ENCODE measurements at regions not wholly inside any gene's neighbourhood (a gene's known extent, or its start where the extent isn't known, plus 50 kb on each side); places are given as distances from the start of the nearest gene placed in this dataset.
"Not testable (repeated sequence)": the region's sequence is repeated elsewhere in the genome, so short reads cannot be mapped to it uniquely, and the experiment has no call there.

DNA sequence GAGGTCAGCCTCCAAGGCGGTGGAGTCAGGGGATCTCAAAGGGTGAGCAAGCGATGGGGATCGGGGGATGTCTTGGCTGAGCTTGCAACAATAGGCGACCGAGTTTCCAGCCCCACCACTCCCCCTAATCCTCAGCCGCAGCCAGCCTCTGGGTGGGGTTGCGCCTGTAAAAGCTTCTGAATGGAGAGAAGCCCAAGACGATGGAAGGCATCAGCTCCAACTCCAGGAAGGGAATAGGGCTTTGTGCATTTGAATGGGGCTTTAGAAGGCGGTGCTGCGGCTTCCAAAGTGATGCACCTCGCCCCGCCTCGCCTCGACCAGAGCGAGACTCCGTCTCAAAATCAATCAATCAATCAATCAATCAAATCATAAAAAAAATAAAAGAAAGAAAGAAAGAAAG, 1946.4 kb upstream of the DEFB115 start:
- H3K4me1 Mint-ChIP-seq (ENCODE audit: low read depth) = peaks cover 13% of the 10 kb centered on the region
- not testable (repeated sequence) for H3K36me3 Mint-ChIP-seq (ENCODE audit: low read depth); H3K27ac Mint-ChIP-seq; H3K27me3 Mint-ChIP-seq; H3K4me3 Mint-ChIP-seq
- H3K9me3 Mint-ChIP-seq = peaks cover 29% of the 10 kb centered on the region

GRCh38 chr20:29312679-29313078, 1944.8 kb upstream of the DEFB115 start:
- H3K4me3 Mint-ChIP-seq; H3K27me3 Mint-ChIP-seq; H3K36me3 Mint-ChIP-seq (ENCODE audit: low read depth); H3K27ac Mint-ChIP-seq; H3K4me1 Mint-ChIP-seq (ENCODE audit: low read depth): not testable (repeated sequence)
- peaks cover 34% of the 10 kb centered on the region for H3K9me3 Mint-ChIP-seq

- Mint-ChIP-seq H3K27ac (no peak overlapping the region), H3K4me3 (no peak overlapping the region), H3K36me3 (ENCODE audit: low read depth) (peaks cover 4% of the 10 kb centered on the region), H3K27me3 (no peaks in the 10 kb centered on the region), H3K4me1 (ENCODE audit: low read depth) (no peaks in the 10 kb centered on the region), H3K9me3 (peaks cover 28% of the 10 kb centered on the region)
These were observed 1944.0 kb upstream of the DEFB115 start for GRCh38 chr20:29313481-29313880.

DNA sequence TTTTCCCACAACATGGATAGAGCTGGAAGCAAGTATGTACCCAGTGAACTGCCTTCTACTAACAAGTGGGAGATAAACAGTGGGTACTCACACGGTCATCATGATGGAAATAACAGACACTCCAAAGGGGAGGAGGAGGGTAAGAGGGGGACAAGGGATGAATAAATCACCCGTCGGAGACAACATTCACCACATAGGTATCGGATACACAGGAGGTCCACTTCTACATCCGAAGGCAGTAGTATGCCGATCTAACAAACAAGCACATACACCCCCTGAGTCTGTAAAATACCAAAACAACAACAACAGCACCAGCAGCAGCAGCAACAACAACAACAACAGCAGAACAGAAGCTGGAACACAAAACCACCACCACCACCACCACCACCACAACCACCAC, 1943.2 kb upstream of the DEFB115 start:
- peak overlapping the region; percentile 0 for H3K27ac Mint-ChIP-seq
- H3K4me3 Mint-ChIP-seq = no peak overlapping the region
- peaks cover 2% of the 10 kb centered on the region for H3K4me1 Mint-ChIP-seq (ENCODE audit: low read depth)
- H3K9me3 Mint-ChIP-seq = peaks cover 21% of the 10 kb centered on the region
- no peaks in the 10 kb centered on the region for H3K27me3 Mint-ChIP-seq
- H3K36me3 Mint-ChIP-seq (ENCODE audit: low read depth) = peaks cover 4% of the 10 kb centered on the region

DNA sequence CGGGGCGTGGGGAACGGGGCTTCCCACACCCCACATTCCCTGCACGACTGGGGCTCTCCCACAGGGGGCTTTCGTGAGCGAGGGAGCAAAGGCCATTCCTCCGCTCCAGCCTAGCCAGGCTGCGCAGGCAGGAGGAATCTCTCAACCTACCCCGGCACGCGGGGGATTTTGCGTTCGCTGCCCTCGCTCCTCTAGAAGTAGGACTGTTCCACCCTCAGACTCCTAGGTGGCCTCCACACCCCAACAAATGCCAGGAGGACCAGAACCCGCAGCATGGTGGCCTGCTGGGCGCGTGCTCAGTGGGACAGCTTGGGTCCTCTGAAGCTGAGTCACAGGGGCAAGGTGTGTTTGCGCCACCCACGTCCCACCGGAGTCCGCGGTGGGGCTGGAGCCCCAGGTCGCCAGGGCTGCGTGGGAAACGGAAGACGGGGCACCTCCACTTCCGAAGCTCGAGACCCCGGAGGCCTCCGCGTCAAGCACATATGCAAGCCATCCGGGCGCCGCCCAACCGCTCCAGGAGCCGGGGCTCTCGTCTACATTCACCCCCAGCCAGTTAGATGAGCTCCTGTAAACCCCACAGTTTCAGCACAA, 1938.5 kb upstream of the DEFB115 start:
- Mint-ChIP-seq H3K4me1 (ENCODE audit: low read depth) (peaks cover 2% of the 10 kb centered on the region), H3K27ac (no peak overlapping the region), H3K36me3 (ENCODE audit: low read depth) (peaks cover 4% of the 10 kb centered on the region), H3K9me3 (peaks cover 15% of the 10 kb centered on the region), H3K27me3 (no peaks in the 10 kb centered on the region), H3K4me3 (no peak overlapping the region)

- Mint-ChIP-seq H3K27ac (no peak overlapping the region), H3K4me3 (no peak overlapping the region), H3K27me3 (no peaks in the 10 kb centered on the region), H3K4me1 (ENCODE audit: low read depth) (peaks cover 2% of the 10 kb centered on the region), H3K9me3 (peaks cover 7% of the 10 kb centered on the region), H3K36me3 (ENCODE audit: low read depth) (peaks cover under 1% of the 10 kb centered on the region)
These were observed 1937.7 kb upstream of the DEFB115 start for GRCh38 chr20:29319725-29320124.

- H3K4me1 Mint-ChIP-seq (ENCODE audit: low read depth); H3K9me3 Mint-ChIP-seq; H3K36me3 Mint-ChIP-seq (ENCODE audit: low read depth); H3K27me3 Mint-ChIP-seq; H3K4me3 Mint-ChIP-seq: not testable (repeated sequence)
- H3K27ac Mint-ChIP-seq = peak overlapping the region; percentile 5
These were observed 1937.1 kb upstream of the DEFB115 start for GRCh38 chr20:29320216-29320949.

GRCh38 chr20:29323631-29324515, 1933.6 kb upstream of the DEFB115 start:
- H3K4me3 Mint-ChIP-seq; H3K27me3 Mint-ChIP-seq; H3K4me1 Mint-ChIP-seq (ENCODE audit: low read depth); H3K27ac Mint-ChIP-seq; H3K36me3 Mint-ChIP-seq (ENCODE audit: low read depth): not testable (repeated sequence)
- peaks cover 13% of the 10 kb centered on the region for H3K9me3 Mint-ChIP-seq

GRCh38 chr20:29324516-29325303, 1932.8 kb upstream of the DEFB115 start:
- not testable (repeated sequence) for H3K4me1 Mint-ChIP-seq (ENCODE audit: low read depth); H3K27me3 Mint-ChIP-seq; H3K27ac Mint-ChIP-seq; H3K4me3 Mint-ChIP-seq; H3K36me3 Mint-ChIP-seq (ENCODE audit: low read depth)
- H3K9me3 Mint-ChIP-seq = peaks cover 13% of the 10 kb centered on the region

GRCh38 chr20:29325304-29325640, 1932.2 kb upstream of the DEFB115 start:
- Mint-ChIP-seq H3K4me1 (ENCODE audit: low read depth) (peaks cover 4% of the 10 kb centered on the region), H3K27me3 (peaks cover 8% of the 10 kb centered on the region), H3K36me3 (ENCODE audit: low read depth) (no peaks in the 10 kb centered on the region), H3K4me3 (no peak overlapping the region), H3K27ac (no peak overlapping the region), H3K9me3 (peaks cover 16% of the 10 kb centered on the region)

DNA sequence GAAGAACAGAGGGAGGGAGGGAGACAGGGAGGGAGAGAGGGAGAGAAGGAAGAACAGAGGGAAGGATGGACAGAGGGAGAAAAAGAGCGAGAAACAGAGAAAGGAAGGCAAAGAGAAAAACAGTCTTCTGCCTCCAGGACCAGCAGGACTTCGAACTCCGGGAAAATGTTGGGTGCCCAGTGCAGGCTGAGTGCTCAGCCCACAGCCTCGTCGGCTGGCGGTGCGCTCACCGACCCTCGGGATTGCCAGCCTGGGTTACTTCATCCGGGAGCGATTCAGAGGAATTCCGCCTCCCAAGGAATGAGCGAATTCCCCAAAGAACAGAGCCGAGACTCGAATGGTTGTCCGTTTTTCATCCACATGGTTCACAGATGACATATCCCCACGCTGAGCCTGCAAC, 1931.7 kb upstream of the DEFB115 start:
- not testable (repeated sequence) for H3K4me3 Mint-ChIP-seq; H3K27me3 Mint-ChIP-seq; H3K4me1 Mint-ChIP-seq (ENCODE audit: low read depth); H3K27ac Mint-ChIP-seq; H3K36me3 Mint-ChIP-seq (ENCODE audit: low read depth)
- peaks cover 21% of the 10 kb centered on the region for H3K9me3 Mint-ChIP-seq

- Mint-ChIP-seq H3K27me3 (peaks cover 8% of the 10 kb centered on the region), H3K9me3 (peaks cover 23% of the 10 kb centered on the region), H3K27ac (no peak overlapping the region), H3K36me3 (ENCODE audit: low read depth) (peaks cover under 1% of the 10 kb centered on the region), H3K4me1 (ENCODE audit: low read depth) (peaks cover 4% of the 10 kb centered on the region), H3K4me3 (no peak overlapping the region)
These were observed 1930.9 kb upstream of the DEFB115 start for GRCh38 chr20:29326376-29327070.

DNA sequence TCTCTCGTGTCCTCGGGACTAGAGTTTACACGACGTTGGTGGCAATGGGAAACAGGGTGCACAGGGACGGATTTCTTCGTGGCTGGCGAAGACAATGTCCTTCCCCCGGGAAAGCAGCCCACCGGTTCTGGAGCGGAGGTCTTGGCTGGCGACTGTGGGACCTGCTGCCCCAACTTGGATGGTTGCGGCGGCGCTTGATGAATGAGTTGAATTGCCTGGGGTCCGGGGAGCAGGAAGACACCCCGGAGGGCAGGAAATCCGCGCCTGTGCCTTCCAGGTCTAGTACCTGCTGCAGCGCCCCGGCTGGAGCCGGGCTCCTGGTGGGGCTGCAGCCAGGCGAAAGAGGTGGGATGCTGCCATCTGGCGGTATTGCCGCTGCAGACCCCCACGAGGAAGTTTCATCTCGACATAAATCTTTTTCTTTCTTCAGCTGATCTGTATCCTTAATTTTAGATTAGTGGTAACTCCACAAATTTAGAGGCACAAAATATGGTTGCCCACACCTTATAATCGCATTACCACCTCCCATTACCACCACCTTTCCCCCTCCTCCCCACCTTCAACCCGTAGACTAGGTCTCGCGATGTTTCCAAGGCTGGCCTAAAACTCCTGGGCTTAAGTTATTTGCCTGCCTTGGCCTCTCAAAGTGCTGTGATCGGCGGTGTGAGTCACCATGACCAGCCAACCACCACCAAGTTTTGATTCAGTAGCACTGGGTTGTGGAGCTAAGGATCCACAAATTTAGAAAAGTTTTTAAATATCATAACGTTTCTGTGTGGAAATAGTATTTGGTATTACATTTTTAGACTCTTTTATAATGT, 1929.7 kb upstream of the DEFB115 start:
- H3K36me3 Mint-ChIP-seq (ENCODE audit: low read depth); H3K4me1 Mint-ChIP-seq (ENCODE audit: low read depth); H3K27me3 Mint-ChIP-seq; H3K4me3 Mint-ChIP-seq; H3K27ac Mint-ChIP-seq: not testable (repeated sequence)
- peaks cover 32% of the 10 kb centered on the region for H3K9me3 Mint-ChIP-seq
